Astrocyte (in vitro differentiated cells and primary cell): ENCODE measurements at regions not wholly inside any gene's neighbourhood (a gene's known extent, or its start where the extent isn't known, plus 50 kb on each side); places are given as distances from the start of the nearest gene placed in this dataset.
"Not testable (repeated sequence)": the region's sequence is repeated elsewhere in the genome, so short reads cannot be mapped to it uniquely, and the experiment has no call there.

Experiments used
- DNase-seq: peaks from one replicate; pipeline ENCODE4 v3.0.0-alpha.2; 2010; ENCODE audit warnings: low read depth
- FAIRE-seq: peaks from 2 replicates; lab custom pipeline; 2011; peaks lifted over from hg19 to GRCh38; lab: Jason Lieb, UNC
- H2AFZ ChIP-seq: 2 replicates; pipeline ENCODE4 v1.6.0; 2012; ENCODE audit warnings: low read depth, low read length, inconsistent platforms
- H3K27ac ChIP-seq: 2 replicates; pipeline ENCODE4 v1.5.1; 2011; ENCODE audit warnings: low read depth, low read length, inconsistent platforms
- H3K27me3 ChIP-seq: 2 replicates; pipeline ENCODE4 v1.6.0; 2011; ENCODE audit warnings: low read length, inconsistent platforms; ENCODE audit not compliant: insufficient read depth
- H3K36me3 ChIP-seq: 2 replicates; pipeline ENCODE4 v1.5.1; 2011; ENCODE audit warnings: low read length, inconsistent platforms; ENCODE audit not compliant: insufficient read depth
- H3K4me1 ChIP-seq: 2 replicates; pipeline ENCODE4 v1.5.1; 2011; ENCODE audit warnings: low read length, inconsistent platforms; ENCODE audit not compliant: insufficient read depth
- H3K4me2 ChIP-seq: 2 replicates; pipeline ENCODE4 v1.6.0; 2012; ENCODE audit warnings: low read length, inconsistent platforms
- H3K4me3 ChIP-seq: 2 replicates; pipeline ENCODE4 v1.5.1; 2011; ENCODE audit warnings: low read depth, mild to moderate bottlenecking, low read length, inconsistent platforms; ENCODE audit not compliant: insufficient read depth
- H3K79me2 ChIP-seq: 2 replicates; pipeline ENCODE4 v1.6.0; 2012; ENCODE audit warnings: mild to moderate bottlenecking, low read length, inconsistent platforms; ENCODE audit not compliant: insufficient read depth
- H3K9ac ChIP-seq: 2 replicates; pipeline ENCODE4 v1.6.0; 2012; ENCODE audit warnings: mild to moderate bottlenecking, low read length, inconsistent platforms
- H3K9me3 ChIP-seq: 2 replicates; pipeline ENCODE4 v1.5.1; 2012; ENCODE audit warnings: low read depth, mild to moderate bottlenecking, low read length, inconsistent platforms; ENCODE audit not compliant: insufficient read depth
- H4K20me1 ChIP-seq: 2 replicates; pipeline ENCODE4 v1.6.0; 2012; ENCODE audit warnings: low read length, inconsistent platforms; ENCODE audit not compliant: insufficient read depth
- H3K27ac Mint-ChIP-seq: one replicate; pipeline ENCODE4 v1.8.0; 2021; ENCODE audit warnings: mild to moderate bottlenecking, mixed read lengths; ENCODE audit not compliant: unreplicated experiment
- H3K27me3 Mint-ChIP-seq: one replicate; pipeline ENCODE4 v1.8.0; 2021; ENCODE audit warnings: low read depth, mixed read lengths; ENCODE audit not compliant: unreplicated experiment
- H3K36me3 Mint-ChIP-seq: one replicate; pipeline ENCODE4 v1.8.0; 2021; ENCODE audit warnings: low read depth, mixed read lengths; ENCODE audit not compliant: unreplicated experiment
- H3K4me1 Mint-ChIP-seq: one replicate; pipeline ENCODE4 v1.8.0; 2021; ENCODE audit warnings: low read depth, mixed read lengths; ENCODE audit not compliant: unreplicated experiment
- H3K4me3 Mint-ChIP-seq: one replicate; pipeline ENCODE4 v1.8.0; 2021; ENCODE audit warnings: mild to moderate bottlenecking, moderate library complexity, mixed read lengths; ENCODE audit not compliant: unreplicated experiment
- H3K9me3 Mint-ChIP-seq: one replicate; pipeline ENCODE4 v1.8.0; 2021; ENCODE audit warnings: mild to moderate bottlenecking, mixed read lengths; ENCODE audit not compliant: unreplicated experiment
- CTCF ChIP-seq: IDR thresholded peaks from 2 replicates; pipeline ENCODE4 v1.5.1; 2011; ENCODE audit warnings: low read depth, mild to moderate bottlenecking, inconsistent platforms, low read length, moderate library complexity; ENCODE audit not compliant: insufficient read depth
- EZH2 ChIP-seq: IDR thresholded peaks from 2 replicates; pipeline ENCODE4 v1.6.1; 2012; ENCODE audit warnings: mild to moderate bottlenecking, low read length, inconsistent platforms; ENCODE audit not compliant: insufficient read depth

GRCh38 chr12:118543651-118544050 lies 167.3 kb downstream of the SUDS3 start:
- Histone ChIP-seq H2AFZ (no peak overlapping the region), H3K27ac (no peak overlapping the region), H3K4me2 (no peak overlapping the region), H3K36me3 (no peaks in the 10 kb centered on the region), H3K9me3 (peaks cover 4% of the 10 kb centered on the region), H3K4me1 (no peaks in the 10 kb centered on the region), H4K20me1 (no peaks in the 10 kb centered on the region), H3K4me3 (no peak overlapping the region), H3K9ac (no peak overlapping the region), H3K79me2 (no peaks in the 10 kb centered on the region), H3K27me3 (no peaks in the 10 kb centered on the region)
- no peak for TF ChIP-seq EZH2
- no peak for TF ChIP-seq CTCF
- Mint-ChIP-seq H3K4me1 (peaks cover 10% of the 10 kb centered on the region), H3K9me3 (peaks cover 2% of the 10 kb centered on the region), H3K36me3 (no peaks in the 10 kb centered on the region), H3K27me3 (peaks cover 6% of the 10 kb centered on the region), H3K27ac (no peak overlapping the region), H3K4me3 (no peak overlapping the region)
- DNase-seq, result no peak
- FAIRE-seq, result no peak

- Histone ChIP-seq H3K4me2 (no peak overlapping the region), H3K79me2 (no peaks in the 10 kb centered on the region), H3K9ac (no peak overlapping the region), H3K4me3 (no peak overlapping the region), H2AFZ (no peak overlapping the region), H3K27ac (no peak overlapping the region), H3K9me3 (peaks cover 7% of the 10 kb centered on the region), H3K27me3 (no peaks in the 10 kb centered on the region), H3K36me3 (no peaks in the 10 kb centered on the region), H4K20me1 (no peaks in the 10 kb centered on the region), H3K4me1 (no peaks in the 10 kb centered on the region)
- Mint-ChIP-seq H3K9me3 (peaks cover 7% of the 10 kb centered on the region), H3K36me3 (no peaks in the 10 kb centered on the region), H3K27me3 (peaks cover 3% of the 10 kb centered on the region), H3K27ac (peak overlapping the region; percentile 54), H3K4me1 (peaks cover 10% of the 10 kb centered on the region), H3K4me3 (no peak overlapping the region)
- FAIRE-seq (no peak), DNase-seq (no peak)
- no peak for TF ChIP-seq CTCF
Observed at GRCh38 chr12:118544569-118544968, 168.2 kb downstream of the SUDS3 start.

- FAIRE-seq, H3K36me3 ChIP-seq, H3K4me3 ChIP-seq, H3K27me3 Mint-ChIP-seq, H2AFZ ChIP-seq, H3K4me1 ChIP-seq, H4K20me1 ChIP-seq, DNase-seq, H3K4me2 ChIP-seq, H3K4me3 Mint-ChIP-seq, H3K27ac ChIP-seq, H3K27ac Mint-ChIP-seq, H3K9me3 Mint-ChIP-seq, H3K79me2 ChIP-seq, H3K36me3 Mint-ChIP-seq, H3K9me3 ChIP-seq, H3K27me3 ChIP-seq, H3K4me1 Mint-ChIP-seq, H3K9ac ChIP-seq: not testable (repeated sequence)
Observed at GRCh38 chr12:118547606-118548005, 171.3 kb downstream of the SUDS3 start.
